SH-SY5Y (cell line): ENCODE measurements at regions not wholly inside any gene's neighbourhood (a gene's known extent, or its start where the extent isn't known, plus 50 kb on each side); places are given as distances from the start of the nearest gene placed in this dataset.
A peak's percentile ranks its signal among the peaks of the same experiment; 100 is the strongest.

Experiments
- GATA2 ChIP-seq: IDR thresholded peaks from 2 replicates; pipeline ENCODE4 v1.6.1; 2011; ENCODE audit warnings: mild to moderate bottlenecking, low read depth, low read length
- GATA3 ChIP-seq: IDR thresholded peaks from 2 replicates; pipeline ENCODE4 v1.6.1; 2011; ENCODE audit warnings: low read depth, mild to moderate bottlenecking, low read length, moderate library complexity

GRCh38 chr6:96743496-96743895, 93.8 kb downstream of the GPR63 start:
- TF ChIP-seq GATA2, result no peak
- TF ChIP-seq GATA3, result no peak

GRCh38 chr6:96742702-96743101, 94.6 kb downstream of the GPR63 start:
- TF ChIP-seq GATA2 (peak; percentile 44; the same call in 1 of the 2 replicates), GATA3 (no peak)

GRCh38 chr6:96735332-96735731, 101.9 kb downstream of the GPR63 start:
- TF ChIP-seq GATA3 (no peak), GATA2 (no peak)

GRCh38 chr6:96727144-96727543, 110.1 kb downstream of the GPR63 start:
- no peak for TF ChIP-seq GATA2
- TF ChIP-seq GATA3, result no peak

- TF ChIP-seq GATA2, result no peak
- no peak for TF ChIP-seq GATA3
Observed at GRCh38 chr6:96725296-96725695, 112.0 kb downstream of the GPR63 start.

GRCh38 chr6:96724641-96725040, 112.6 kb downstream of the GPR63 start:
- TF ChIP-seq GATA3, result no peak
- TF ChIP-seq GATA2, result no peak

GRCh38 chr6:96723362-96723761, 113.9 kb downstream of the GPR63 start:
- no peak for TF ChIP-seq GATA3
- TF ChIP-seq GATA2, result no peak

GRCh38 chr6:96721227-96721626, 116.0 kb downstream of the GPR63 start:
- TF ChIP-seq GATA3 (no peak), GATA2 (no peak)

GRCh38 chr6:96716221-96716620, 121.1 kb downstream of the GPR63 start:
- TF ChIP-seq GATA2 (no peak), GATA3 (no peak)

GRCh38 chr6:96715608-96716007, 121.7 kb downstream of the GPR63 start:
- TF ChIP-seq GATA2, result no peak
- TF ChIP-seq GATA3, result no peak

GRCh38 chr6:96704713-96705112, 132.6 kb downstream of the GPR63 start:
- TF ChIP-seq GATA3 (no peak), GATA2 (no peak)

GRCh38 chr6:96702626-96703025, 134.7 kb downstream of the GPR63 start:
- TF ChIP-seq GATA2 (no peak), GATA3 (no peak)

- TF ChIP-seq GATA3, result no peak
- TF ChIP-seq GATA2, result no peak
Observed at GRCh38 chr6:96700915-96701314, 136.4 kb downstream of the GPR63 start.

- TF ChIP-seq GATA2 (no peak), GATA3 (no peak)
Observed at GRCh38 chr6:96687121-96687520, 124.2 kb downstream of the FHL5 start.

GRCh38 chr6:96685702-96686101, 122.8 kb downstream of the FHL5 start:
- TF ChIP-seq GATA3 (no peak), GATA2 (no peak)
